ENCODE measurements at regions not wholly inside any gene's neighbourhood (a gene's known extent, or its start where the extent isn't known, plus 50 kb on each side); places are given as distances from the start of the nearest gene placed in this dataset.

GRCh38 chr16:62933929-62934328 is 897.7 kb upstream of the CDH8 start:
- TF ChIP-seq CTCF (IDR thresholded peaks at IDR 0.05) = no peak
- no peak for TF ChIP-seq POLR2A (IDR thresholded peaks at IDR 0.05)

All from transverse colon (tissue), 3 donors.